K562 (cell line): ENCODE measurements at regions not wholly inside any gene's neighbourhood (a gene's known extent, or its start where the extent isn't known, plus 50 kb on each side); places are given as distances from the start of the nearest gene placed in this dataset.

Experiments used
- ATAC-seq: fragments of 200-7000 bp; cut with Tn5 transposase; 3 replicates; pipeline ENCODE4 v1.9.1; 2020; ENCODE audit warnings: moderate library complexity
- BruUV-seq: library from RNA; stranded (reverse); fragments of 400-500 nt; replicated peaks from 2 replicates; lab custom pipeline; 2021; lab: Mats Ljungman, UMichigan
- CTCF ChIA-PET: fragments of 300-600 bp; formaldehyde crosslinking; extraction: SDS; loops from one replicate; lab custom pipeline; 2021; ENCODE audit warnings: low intra/inter-chr PET ratio; lab: Yijun Ruan, JAX
- POLR2A ChIA-PET: fragments of 300-600, 350-650 bp; sonication (Branson Sonifier 250); formaldehyde crosslinking; extraction: SDS; loops from one replicate; lab custom pipeline; 2021; ENCODE audit warnings: antibody characterized with exemption, inconsistent platforms; lab: Yijun Ruan, JAX
- DNase-seq, 4 experiments: peaks; one replicate each; pipeline versions ENCODE4 v3.0.0 to v3.0.0-alpha.2; 2011 to 2018; ENCODE audit warnings: low spot score in 3 of 4, mixed read lengths in 3 of 4; ENCODE audit errors: extremely low read depth in 1 of 4
- FAIRE-seq: peaks from 2 replicates; lab custom pipeline; 2011; peaks lifted over from hg19 to GRCh38; lab: Jason Lieb, UNC
- H2AFZ ChIP-seq: 2 replicates; pipeline ENCODE4 v1.6.0; 2011; ENCODE audit warnings: low read depth, low read length, control low read depth, inconsistent platforms
- H3K27ac ChIP-seq: fragments of 200-600 bp; 3 replicates; pipeline ENCODE4 v1.8.0; 2011; ENCODE audit warnings: low read depth, mild to moderate bottlenecking, control low read depth, inconsistent platforms, low read length, moderate library complexity, mixed read lengths; ENCODE audit errors: extremely low read depth
- H3K27me3 ChIP-seq, 2 experiments: fragments of 300-600 bp in 1 of 2; 2 replicates in 1 of 2; 3 replicates in 1 of 2; pipeline versions ENCODE4 v1.6.0 to v1.8.0; 2011; ENCODE audit warnings: inconsistent platforms in 2 of 2, low read length in 2 of 2, mild to moderate bottlenecking in 1 of 2, mixed read lengths in 1 of 2, moderate library complexity in 1 of 2; ENCODE audit not compliant: control insufficient read depth in 2 of 2, insufficient read depth in 2 of 2
- H3K36me3 ChIP-seq: fragments of 300-600 bp; 3 replicates; pipeline ENCODE4 v1.8.0; 2011; ENCODE audit warnings: mild to moderate bottlenecking, low read length, inconsistent platforms; ENCODE audit not compliant: control insufficient read depth, insufficient read depth
- H3K4me1 ChIP-seq, 2 experiments: fragments of 200-600 bp in 1 of 2; replicated peaks in 1 of 2; 2 replicates in 1 of 2; 3 replicates in 1 of 2; pipeline versions ENCODE4 v1.5.1 to v1.8.0; 2011; ENCODE audit warnings: inconsistent platforms in 2 of 2, low read length in 2 of 2, mild to moderate bottlenecking in 1 of 2, mixed read lengths in 1 of 2, moderate library complexity in 1 of 2; ENCODE audit not compliant: control insufficient read depth in 2 of 2, insufficient read depth in 2 of 2
- H3K4me2 ChIP-seq: 2 replicates; pipeline ENCODE4 v1.6.1; 2011; ENCODE audit warnings: low read length, control low read depth, inconsistent platforms, mixed read lengths; ENCODE audit not compliant: insufficient read depth
- H3K4me3 ChIP-seq: fragments of 200-600 bp; sonication (generic), shearing (Covaris generic); 2 replicates; pipeline ENCODE4 v1.5.1; 2016; ENCODE audit warnings: control low read depth, inconsistent platforms
- H3K79me2 ChIP-seq: fragments of 200-600 bp; 3 replicates; pipeline ENCODE4 v1.8.0; 2011; ENCODE audit warnings: low read length, inconsistent platforms; ENCODE audit not compliant: control insufficient read depth, insufficient read depth
- H3K9ac ChIP-seq, 2 experiments: 2 replicates each; pipeline versions ENCODE4 v1.6.0 to v1.6.1; 2011; ENCODE audit warnings: low read depth in 2 of 2, low read length in 2 of 2, control low read depth in 1 of 2, inconsistent platforms in 1 of 2, mild to moderate bottlenecking in 1 of 2, mixed read lengths in 1 of 2; ENCODE audit not compliant: insufficient read depth in 1 of 2
- H3K9me1 ChIP-seq: one replicate; pipeline ENCODE4 v1.6.0; 2011; ENCODE audit warnings: inconsistent platforms, mild to moderate bottlenecking, low read length, moderate library complexity; ENCODE audit not compliant: control insufficient read depth, insufficient read depth
- H3K9me3 ChIP-seq: replicated peaks from 2 replicates; pipeline ENCODE4 v1.5.1; 2011; ENCODE audit warnings: low read depth, low read length, inconsistent platforms; ENCODE audit not compliant: control insufficient read depth, insufficient read depth
- H4K20me1 ChIP-seq: replicated peaks from 2 replicates; pipeline ENCODE4 v1.6.1; 2011; ENCODE audit warnings: low read length, inconsistent platforms, mixed read lengths; ENCODE audit not compliant: control insufficient read depth, insufficient read depth
- ARNT ChIP-seq, 2 experiments: fragments of 450-650 bp; IDR thresholded peaks; 2 replicates each; pipeline ENCODE4 v1.6.1; 2016; ENCODE audit warnings: mild to moderate bottlenecking in 1 of 2
- EP300 ChIP-seq: IDR thresholded peaks from 2 replicates; pipeline ENCODE4 v1.6.1; 2012; ENCODE audit warnings: low read length, improper control_type of control experiment
- HSF4 ChIP-seq: fragments of 250-450 bp; sonication (Bioruptor Pico); IDR thresholded peaks from 2 replicates; pipeline ENCODE4 v2.1.2; 2022; ENCODE audit warnings: mild to moderate bottlenecking, moderate library complexity, borderline replicate concordance
- KLF16 ChIP-seq: IDR thresholded peaks from 2 replicates; pipeline ENCODE4 v1.6.1; 2016; ENCODE audit warnings: antibody characterized with exemption
- MCM7 ChIP-seq, 2 experiments: fragments of 450-650 bp; IDR thresholded peaks; 2 replicates each; pipeline ENCODE4 v1.6.1; 2016 to 2018
- NFIC ChIP-seq: fragments of 450-650 bp; IDR thresholded peaks from 2 replicates; pipeline ENCODE4 v1.6.1; 2017; ENCODE audit warnings: mild to moderate bottlenecking, inconsistent platforms
- NFXL1 ChIP-seq: fragments of 450-650 bp; formaldehyde crosslinking; IDR thresholded peaks from 2 replicates; pipeline ENCODE4 v1.4.0; 2021; ENCODE audit warnings: mild to moderate bottlenecking
- PTRF ChIP-seq: fragments of 450-650 bp; IDR thresholded peaks from 2 replicates; pipeline ENCODE4 v1.6.1; 2016; ENCODE audit warnings: mild to moderate bottlenecking, missing genetic modification characterization, missing compliant biosample characterization
- RBBP5 ChIP-seq: fragments of 200-600 bp; sonication (generic); IDR thresholded peaks from 2 replicates; pipeline ENCODE4 v1.6.1; 2012; ENCODE audit warnings: borderline replicate concordance, mild to moderate bottlenecking, low read length, control low read depth, inconsistent platforms; ENCODE audit not compliant: insufficient read depth, poor library complexity, severe bottlenecking
- SAFB2 ChIP-seq: fragments of 200-400 bp; formaldehyde crosslinking; IDR thresholded peaks from 2 replicates; pipeline ENCODE4 v1.6.1; 2018; ENCODE audit warnings: borderline replicate concordance, low read length, low read depth, moderate library complexity; ENCODE audit not compliant: severe bottlenecking
- STAT5B ChIP-seq: fragments of 250-450 bp; sonication (Bioruptor Pico); IDR thresholded peaks from 2 replicates; pipeline ENCODE4 v1.8.0; 2021; ENCODE audit warnings: mild to moderate bottlenecking, inconsistent platforms
- ZNF212 ChIP-seq: fragments of 450-650 bp; formaldehyde crosslinking; IDR thresholded peaks from 2 replicates; pipeline ENCODE4 v1.4.0; 2020; ENCODE audit warnings: mild to moderate bottlenecking
- ZNF766 ChIP-seq: fragments of 200-800 bp; sonication (Bioruptor generic); conservative IDR thresholded peaks from 2 replicates; pipeline ENCODE4 v1.6.1; 2016; ENCODE audit warnings: missing genetic modification characterization, missing compliant biosample characterization
- WGBS: fragments of 100-300 bp; shearing (Covaris generic); methylation state at CpG from one replicate; pipeline ENCODE4 v1.1.6; 2016; ENCODE audit warnings: low coverage, mixed read lengths; ENCODE audit not compliant: insufficient coverage; ENCODE audit errors: missing lambda C conversion rate; 5-methylcytosine and 5-hydroxymethylcytosine counted together
- in situ Hi-C: fragments of 300-500 bp; cut with MboI; formaldehyde crosslinking; loops from 4 replicates; pipeline ENCODE4 v1.15.0; 2018; ENCODE audit warnings: inconsistent platforms, mixed read lengths
- intact Hi-C: fragments of 100-400 bp; cut with micrococcal nuclease; formaldehyde crosslinking; loops from 2 replicates; pipeline ENCODE4 v1.14.2; 2022
- TF ChIP-seq, protein P1 (sequence below): fragments of 450-650 bp; formaldehyde crosslinking; conservative IDR thresholded peaks from 2 replicates; pipeline ENCODE4 v1.4.0; 2022; ENCODE audit warnings: mild to moderate bottlenecking, missing genetic modification characterization

DNA sequence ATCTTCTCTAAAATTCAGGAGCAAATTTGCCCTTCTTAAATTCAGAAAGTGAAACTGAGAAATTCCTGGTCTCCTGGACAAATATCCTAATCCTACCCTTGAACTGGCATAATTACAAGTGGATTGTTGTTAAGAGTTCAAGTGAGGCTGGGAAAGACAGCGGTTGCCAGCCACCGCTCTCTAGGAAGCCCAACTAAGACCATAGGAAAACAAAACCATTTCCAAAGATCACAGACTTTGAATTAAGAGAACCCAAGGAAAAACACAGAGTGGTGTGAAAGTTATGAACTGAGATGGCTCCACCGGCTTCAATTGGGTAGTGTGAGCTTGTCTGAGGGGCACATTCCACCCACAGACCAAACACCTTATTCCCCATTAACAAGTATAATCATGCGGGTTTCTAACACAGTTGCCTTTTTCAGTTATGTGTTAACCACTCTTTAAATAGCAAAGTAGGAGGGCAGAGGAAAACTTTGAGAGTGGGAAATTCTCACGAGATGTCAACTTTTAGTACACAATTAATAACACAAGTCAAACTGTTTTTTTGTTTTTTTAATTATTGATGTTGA is 1628.8 kb upstream of the SEL1L start:
- ATAC-seq (no peak), DNase-seq (no peak), FAIRE-seq (no peak)
- H3K4me2 ChIP-seq, result no peak overlapping the region
- no peaks in the 10 kb centered on the region for H3K4me1 ChIP-seq
- intact Hi-C loops, result no loop called here
- no peaks in the 10 kb centered on the region for H3K9me1 ChIP-seq
- no peak overlapping the region for H2AFZ ChIP-seq
- no peaks in the 10 kb centered on the region for H3K36me3 ChIP-seq
- no peaks in the 10 kb centered on the region for H3K9me3 ChIP-seq
- CTCF ChIA-PET, result no interaction called here
- no peak overlapping the region for H3K4me3 ChIP-seq
- POLR2A ChIA-PET, result no interaction called here
- no peak overlapping the region for H3K27ac ChIP-seq
- no TSS peak for BruUV-seq
- TF ChIP-seq PTRF (no peak), NFXL1 (CRISPR knock-in tag) (no peak), ZNF766 (no peak), MCM7 (IDR thresholded peaks at IDR 0.05) (no peak), ZNF212 (CRISPR knock-in tag) (no peak), HSF4 (CRISPR knock-in tag) (no peak), RBBP5 (no peak), EP300 (no peak), SAFB2 (no peak), KLF16 (no peak), STAT5B (CRISPR knock-in tag) (no peak), ARNT (IDR thresholded peaks at IDR 0.05) (no peak), NFIC (no peak)
- TF ChIP-seq, protein P1, sequence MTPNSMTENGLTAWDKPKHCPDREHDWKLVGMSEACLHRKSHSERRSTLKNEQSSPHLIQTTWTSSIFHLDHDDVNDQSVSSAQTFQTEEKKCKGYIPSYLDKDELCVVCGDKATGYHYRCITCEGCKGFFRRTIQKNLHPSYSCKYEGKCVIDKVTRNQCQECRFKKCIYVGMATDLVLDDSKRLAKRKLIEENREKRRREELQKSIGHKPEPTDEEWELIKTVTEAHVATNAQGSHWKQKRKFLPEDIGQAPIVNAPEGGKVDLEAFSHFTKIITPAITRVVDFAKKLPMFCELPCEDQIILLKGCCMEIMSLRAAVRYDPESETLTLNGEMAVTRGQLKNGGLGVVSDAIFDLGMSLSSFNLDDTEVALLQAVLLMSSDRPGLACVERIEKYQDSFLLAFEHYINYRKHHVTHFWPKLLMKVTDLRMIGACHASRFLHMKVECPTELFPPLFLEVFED (CRISPR knock-in tag), result no peak
- in situ Hi-C loops, result no loop called here
- no peak overlapping the region for H3K9ac ChIP-seq
- no peaks in the 10 kb centered on the region for H3K27me3 ChIP-seq
- 0% methylated on average over 5 of the region's 5 CpGs for WGBS
- H4K20me1 ChIP-seq, result no peaks in the 10 kb centered on the region
- H3K79me2 ChIP-seq, result no peaks in the 10 kb centered on the region
